GM18520 (cell line): ENCODE measurements at regions not wholly inside any gene's neighbourhood (a gene's known extent, or its start where the extent isn't known, plus 50 kb on each side); places are given as distances from the start of the nearest gene placed in this dataset.

ENCODE experiments used
- ATAC-seq: cut with Tn5 transposase; IDR thresholded peaks from one replicate; pipeline ENCODE4 v1.9.1; 2021; ENCODE audit not compliant: unreplicated experiment

GRCh38 chr11:116200564-116200963, 572.2 kb downstream of the BUD13 start:
- no peak for ATAC-seq

GRCh38 chr11:116199182-116199581, 573.6 kb downstream of the BUD13 start:
- no peak for ATAC-seq

GRCh38 chr11:116194156-116194904, 578.5 kb downstream of the BUD13 start:
- no peak for ATAC-seq

GRCh38 chr11:116193321-116194131, 579.3 kb downstream of the BUD13 start:
- no peak for ATAC-seq

GRCh38 chr11:116192509-116193210, 580.1 kb downstream of the BUD13 start:
- no peak for ATAC-seq

- ATAC-seq, result no peak
Measured at GRCh38 chr11:116190861-116191260, 581.9 kb downstream of the BUD13 start.

- ATAC-seq, result no peak
Measured at GRCh38 chr11:116189408-116190170, 583.2 kb downstream of the BUD13 start.

- no peak for ATAC-seq
Measured at GRCh38 chr11:116188350-116188749, 584.4 kb downstream of the BUD13 start.

- no peak for ATAC-seq
Measured at GRCh38 chr11:116187026-116187425, 585.8 kb downstream of the BUD13 start.

GRCh38 chr11:116185551-116185950, 587.2 kb downstream of the BUD13 start:
- ATAC-seq, result no peak

GRCh38 chr11:116184763-116185162, 588.0 kb downstream of the BUD13 start:
- ATAC-seq, result no peak

GRCh38 chr11:116182356-116182966, 590.3 kb downstream of the BUD13 start:
- no peak for ATAC-seq

GRCh38 chr11:116180806-116181600, 591.8 kb downstream of the BUD13 start:
- no peak for ATAC-seq

- ATAC-seq, result no peak
Measured at GRCh38 chr11:116179401-116179800, 593.4 kb downstream of the BUD13 start.

GRCh38 chr11:116177521-116178210, 595.1 kb downstream of the BUD13 start:
- ATAC-seq, result no peak

GRCh38 chr11:116176484-116177005, 596.2 kb downstream of the BUD13 start:
- no peak for ATAC-seq

- ATAC-seq, result no peak
Measured at GRCh38 chr11:116175707-116176106, 597.1 kb downstream of the BUD13 start.

- no peak for ATAC-seq
Measured at GRCh38 chr11:116173941-116174911, 598.6 kb downstream of the BUD13 start.
